H1 (cell line): ENCODE measurements at regions not wholly inside any gene's neighbourhood (a gene's known extent, or its start where the extent isn't known, plus 50 kb on each side); places are given as distances from the start of the nearest gene placed in this dataset.

Experiments used
- CTCF ChIA-PET: fragments of 300-600 bp; sonication (Branson Sonifier 250); formaldehyde crosslinking; loops from one replicate; lab custom pipeline; 2021; ENCODE audit not compliant: partially characterized antibody; lab: Charles Lee
- POLR2A ChIA-PET: fragments of 300-600 bp; sonication (Branson Sonifier 250); formaldehyde crosslinking; loops from one replicate; lab custom pipeline; 2021; ENCODE audit warnings: inconsistent platforms; ENCODE audit not compliant: partially characterized antibody; lab: Charles Lee
- DNase-seq, 2 experiments: peaks; one replicate each; pipeline versions ENCODE4 v3.0.0 to v3.0.0-alpha.2; 2010 to 2022; ENCODE audit warnings: low spot score in 2 of 2, low read depth in 1 of 2, mixed read lengths in 1 of 2
- FAIRE-seq: peaks from 2 replicates; lab custom pipeline; 2011; peaks lifted over from hg19 to GRCh38; lab: Jason Lieb, UNC
- H2AFZ ChIP-seq: 2 replicates; pipeline ENCODE4 v1.8.1; 2012; ENCODE audit warnings: low read length, inconsistent platforms
- H2AK5ac ChIP-seq: 2 replicates; pipeline ENCODE4 v1.6.1; 2013; ENCODE audit warnings: low read depth, low read length
- H2BK120ac ChIP-seq: replicated peaks from 2 replicates; pipeline ENCODE3; 2013; ENCODE audit warnings: low read depth, low read length, inconsistent platforms
- H2BK12ac ChIP-seq: 2 replicates; pipeline ENCODE4 v1.6.1; 2013; ENCODE audit warnings: low read depth, low read length
- H2BK15ac ChIP-seq: 2 replicates; pipeline ENCODE4 v1.6.1; 2013; ENCODE audit warnings: low read length
- H2BK20ac ChIP-seq: 2 replicates; pipeline ENCODE4 v1.6.1; 2013; ENCODE audit warnings: low read length
- H2BK5ac ChIP-seq: 2 replicates; pipeline ENCODE4 v1.6.1; 2013; ENCODE audit warnings: low read depth, low read length
- H3K14ac ChIP-seq: 2 replicates; pipeline ENCODE4 v1.6.1; 2013; ENCODE audit warnings: inconsistent platforms; ENCODE audit not compliant: insufficient read length
- H3K18ac ChIP-seq: 2 replicates; pipeline ENCODE4 v1.6.1; 2013; ENCODE audit warnings: low read length; ENCODE audit errors: extremely low read depth
- H3K23ac ChIP-seq: 2 replicates; pipeline ENCODE4 v1.6.1; 2013; ENCODE audit warnings: inconsistent platforms; ENCODE audit not compliant: insufficient read length
- H3K23me2 ChIP-seq: 2 replicates; pipeline ENCODE4 v1.6.1; 2013; ENCODE audit warnings: low read depth, low read length
- H3K27ac ChIP-seq: 2 replicates; pipeline ENCODE4 v1.6.1; 2011; ENCODE audit warnings: low read depth, low read length, inconsistent platforms
- H3K27me3 ChIP-seq, 4 experiments: replicated peaks in 1 of 4; 1 replicate in 1 of 4; 2 replicates in 3 of 4; pipeline versions ENCODE4 v1.6.1 to v1.8.1; 2011 to 2013; ENCODE audit warnings: low read length in 3 of 4, mild to moderate bottlenecking in 3 of 4, inconsistent platforms in 2 of 4, mixed read lengths in 2 of 4, moderate library complexity in 1 of 4; ENCODE audit not compliant: control insufficient read depth in 3 of 4, insufficient read depth in 3 of 4; ENCODE audit errors: extremely low read depth in 1 of 4
- H3K36me3 ChIP-seq, 4 experiments: 2 replicates each; pipeline versions ENCODE4 v1.6.1 to v1.8.1; 2011 to 2013; ENCODE audit warnings: mild to moderate bottlenecking in 4 of 4, low read length in 3 of 4, moderate library complexity in 2 of 4, control low read depth in 1 of 4, inconsistent platforms in 1 of 4; ENCODE audit not compliant: insufficient read depth in 4 of 4, control insufficient read depth in 2 of 4
- H3K4ac ChIP-seq: replicated peaks from 2 replicates; pipeline ENCODE3; 2013; ENCODE audit warnings: low read length, low read depth, mixed read lengths, inconsistent platforms; ENCODE audit not compliant: insufficient read length
- H3K4me1 ChIP-seq, 4 experiments: replicated peaks in 1 of 4; 1 replicate in 1 of 4; 2 replicates in 3 of 4; pipeline versions ENCODE4 v1.6.1 to v1.8.1; 2011 to 2013; ENCODE audit warnings: low read length in 3 of 4, inconsistent platforms in 2 of 4, mixed read lengths in 1 of 4; ENCODE audit not compliant: insufficient read depth in 4 of 4, control insufficient read depth in 3 of 4
- H3K4me2 ChIP-seq, 2 experiments: 2 replicates each; pipeline versions ENCODE4 v1.6.1 to v1.8.1; 2011 to 2013; ENCODE audit warnings: low read depth in 2 of 2, low read length in 2 of 2, control low read depth in 1 of 2, inconsistent platforms in 1 of 2, mild to moderate bottlenecking in 1 of 2; ENCODE audit not compliant: insufficient read depth in 1 of 2
- H3K4me3 ChIP-seq, 4 experiments: fragments of 200-600, 300-600 bp in 1 of 4; sonication (generic), shearing (Covaris generic), sonication (Bioruptor Twin) in 1 of 4; 2 replicates each; pipeline versions ENCODE4 v1.5.1 to v1.8.1; 2011 to 2016; ENCODE audit warnings: low read length in 4 of 4, low read depth in 3 of 4, control low read depth in 2 of 4, inconsistent platforms in 2 of 4, mild to moderate bottlenecking in 2 of 4, mixed read lengths in 1 of 4, moderate library complexity in 1 of 4; ENCODE audit not compliant: insufficient read depth in 2 of 4; ENCODE audit errors: extremely low read depth in 1 of 4
- H3K56ac ChIP-seq: replicated peaks from 2 replicates; pipeline ENCODE3; 2013; ENCODE audit warnings: low read depth, mild to moderate bottlenecking, mixed read lengths, low read length, inconsistent platforms; ENCODE audit not compliant: insufficient read length
- H3K79me1 ChIP-seq: 2 replicates; pipeline ENCODE4 v1.6.1; 2013; ENCODE audit warnings: low read depth, low read length, control low read depth
- H3K79me2 ChIP-seq, 2 experiments: 2 replicates each; pipeline versions ENCODE4 v1.6.1 to v1.8.1; 2012 to 2013; ENCODE audit warnings: low read length in 2 of 2, mild to moderate bottlenecking in 2 of 2, inconsistent platforms in 1 of 2; ENCODE audit not compliant: insufficient read depth in 2 of 2, control insufficient read depth in 1 of 2
- H3K9ac ChIP-seq, 4 experiments: replicated peaks in 1 of 4; 1 replicate in 1 of 4; 2 replicates in 3 of 4; pipeline versions ENCODE4 v1.6.1 to v1.8.1; 2011 to 2013; ENCODE audit warnings: low read depth in 3 of 4, low read length in 3 of 4, control low read depth in 2 of 4, mild to moderate bottlenecking in 2 of 4, moderate library complexity in 2 of 4, inconsistent platforms in 1 of 4; ENCODE audit errors: extremely low read depth in 1 of 4
- H3K9me3 ChIP-seq, 2 experiments: 2 replicates each; pipeline versions ENCODE4 v1.6.1 to v1.8.1; 2012 to 2013; ENCODE audit warnings: mild to moderate bottlenecking in 2 of 2, moderate library complexity in 2 of 2, control low read depth in 1 of 2, inconsistent platforms in 1 of 2, low read depth in 1 of 2, low read length in 1 of 2, mixed read lengths in 1 of 2; ENCODE audit not compliant: insufficient read depth in 2 of 2
- H4K20me1 ChIP-seq, 2 experiments: replicated peaks in 1 of 2; 2 replicates each; pipeline versions ENCODE3 to v1.8.1; 2011 to 2013; ENCODE audit warnings: inconsistent platforms in 2 of 2, low read length in 2 of 2, mild to moderate bottlenecking in 1 of 2; ENCODE audit not compliant: insufficient read depth in 2 of 2, control insufficient read depth in 1 of 2
- H4K5ac ChIP-seq: 2 replicates; pipeline ENCODE4 v1.6.1; 2013; ENCODE audit warnings: low read length, low read depth, mixed read lengths, inconsistent platforms; ENCODE audit not compliant: insufficient read length
- H4K8ac ChIP-seq: 2 replicates; pipeline ENCODE4 v1.8.0; 2013; ENCODE audit warnings: mild to moderate bottlenecking, moderate library complexity, low read length, inconsistent platforms; ENCODE audit not compliant: insufficient read depth; ENCODE audit errors: extremely low read depth
- H4K91ac ChIP-seq: replicated peaks from 2 replicates; pipeline ENCODE3; 2013; ENCODE audit warnings: low read length, mixed read lengths, inconsistent platforms; ENCODE audit not compliant: insufficient read length
- CHD2 ChIP-seq: IDR thresholded peaks from 2 replicates; pipeline ENCODE4 v1.6.1; 2012; ENCODE audit warnings: low read length, improper control_type of control experiment
- EGR1 ChIP-seq: IDR thresholded peaks from 2 replicates; pipeline ENCODE4 v1.6.1; 2011; ENCODE audit warnings: low read depth, low read length, borderline replicate concordance
- RBBP5 ChIP-seq: IDR thresholded peaks from 2 replicates; pipeline ENCODE4 v1.7.1; 2012; ENCODE audit warnings: low read depth, mild to moderate bottlenecking, inconsistent platforms, low read length, moderate library complexity, borderline replicate concordance
- SAP30 ChIP-seq: fragments of 300-600 bp; sonication (generic); IDR thresholded peaks from 2 replicates; pipeline ENCODE4 v1.7.1; 2012; ENCODE audit warnings: low read length, moderate library complexity, mild to moderate bottlenecking, inconsistent platforms; ENCODE audit not compliant: insufficient read depth, insufficient replicate concordance
- TBP ChIP-seq: IDR thresholded peaks from 2 replicates; pipeline ENCODE4 v1.6.1; 2011; ENCODE audit warnings: low read depth, low read length, improper control_type of control experiment
- WGBS, 2 experiments: shearing (Covaris generic) in 1 of 2; methylation state at CpG; one replicate each; pipeline versions ENCODE4 v1.1.6 to v1.1.7; 2013 to 2015; ENCODE audit warnings: low lambda C conversion rate in 2 of 2, mixed read lengths in 2 of 2, inconsistent platforms in 1 of 2, low coverage in 1 of 2, missing lambda C conversion rate in 1 of 2; ENCODE audit not compliant: insufficient replicate concordance in 2 of 2, insufficient coverage in 1 of 2, insufficient read length in 1 of 2; ENCODE audit errors: extremely low coverage in 1 of 2, missing lambda C conversion rate in 1 of 2; 5-methylcytosine and 5-hydroxymethylcytosine counted together

DNA sequence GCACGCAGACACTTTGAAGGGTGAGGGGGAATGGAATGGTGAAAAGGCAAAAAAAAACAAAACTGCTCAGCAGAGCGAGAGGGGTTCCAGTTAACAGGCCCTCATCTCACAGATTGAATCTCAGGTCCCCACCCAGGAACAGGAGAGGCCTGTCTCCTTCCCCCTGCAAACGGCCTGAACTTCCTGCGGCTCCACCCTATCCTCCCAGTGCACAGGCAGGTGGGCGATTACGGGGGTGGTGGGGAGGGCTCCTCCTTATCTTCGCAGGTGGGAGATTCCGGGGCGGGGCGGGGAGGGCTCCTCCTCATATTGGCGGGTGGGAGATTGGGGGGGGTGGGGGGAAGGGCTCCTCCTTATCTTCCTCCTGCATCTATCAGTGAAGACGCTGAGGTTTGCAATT lies 129.0 kb downstream of the SOX4 start:
- TF ChIP-seq TBP (no peak), CHD2 (no peak), EGR1 (no peak), SAP30 (no peak), RBBP5 (no peak)
- H3K14ac ChIP-seq, result no peak overlapping the region
- 0 out of 4 replicates have a peak overlapping the region, but pooled peaks of 1 of the 2 experiments have one; percentile 1 for H3K4me2 ChIP-seq
- H3K79me1 ChIP-seq, result peaks cover 4% of the 10 kb centered on the region
- H2AK5ac ChIP-seq, result no peak overlapping the region
- H4K8ac ChIP-seq, result no peak overlapping the region
- no peak overlapping the region for H3K23ac ChIP-seq
- H3K79me2 ChIP-seq, result peaks cover 30 to 95% of the 10 kb centered on the region in 2 experiments
- H3K4me3 ChIP-seq, result no peak overlapping the region
- no peak overlapping the region for H3K27ac ChIP-seq
- no peaks in the 10 kb centered on the region for H3K27me3 ChIP-seq
- H3K18ac ChIP-seq, result no peak overlapping the region
- H3K9me3 ChIP-seq, result no peaks in the 10 kb centered on the region
- 28% methylated on average over 8 of the region's 12 CpGs; no CpG with 5 or more reads in 1 of the 2 experiments for WGBS, 2 experiments
- H2BK5ac ChIP-seq, result no peak overlapping the region
- H3K36me3 ChIP-seq, result peaks cover 0 to 5% (median 1%) of the 10 kb centered on the region in 4 experiments; a peak in 3 of 8 replicates
- H2BK120ac ChIP-seq, result no peak overlapping the region
- no peak overlapping the region for H2BK15ac ChIP-seq
- no peak overlapping the region for H3K56ac ChIP-seq
- H3K4ac ChIP-seq, result peak overlapping the region; percentile 69
- peaks cover 3% of the 10 kb centered on the region; the same call in 1 of the 2 replicates for H3K23me2 ChIP-seq
- FAIRE-seq (no peak), DNase-seq (peak in 1 of 2 experiments; percentile 51)
- CTCF ChIA-PET, result interaction anchor here (1.0 kb wide), 1 partner anchor 59 kb away, joined by 3 read pairs; no protein-coding TSS in a partner anchor
- H4K91ac ChIP-seq, result no peak overlapping the region
- H4K20me1 ChIP-seq, result peaks cover 0 to 9% of the 10 kb centered on the region in 2 experiments
- POLR2A ChIA-PET, result interaction anchor here (1.2 kb wide), 1 partner anchor 19 kb away, joined by 3 read pairs; no protein-coding TSS in a partner anchor
- no peak overlapping the region for H2BK12ac ChIP-seq
- H2AFZ ChIP-seq, result no peak overlapping the region
- H4K5ac ChIP-seq, result no peak overlapping the region
- H2BK20ac ChIP-seq, result no peak overlapping the region
- H3K4me1 ChIP-seq, result peaks cover 2 to 14% (median 8%) of the 10 kb centered on the region in 4 experiments; a peak in 5 of 7 replicates
- H3K9ac ChIP-seq, result no peak overlapping the region
